ENCODE measurements at regions not wholly inside any gene's neighbourhood (a gene's known extent, or its start where the extent isn't known, plus 50 kb on each side); places are given as distances from the start of the nearest gene placed in this dataset.

DNA sequence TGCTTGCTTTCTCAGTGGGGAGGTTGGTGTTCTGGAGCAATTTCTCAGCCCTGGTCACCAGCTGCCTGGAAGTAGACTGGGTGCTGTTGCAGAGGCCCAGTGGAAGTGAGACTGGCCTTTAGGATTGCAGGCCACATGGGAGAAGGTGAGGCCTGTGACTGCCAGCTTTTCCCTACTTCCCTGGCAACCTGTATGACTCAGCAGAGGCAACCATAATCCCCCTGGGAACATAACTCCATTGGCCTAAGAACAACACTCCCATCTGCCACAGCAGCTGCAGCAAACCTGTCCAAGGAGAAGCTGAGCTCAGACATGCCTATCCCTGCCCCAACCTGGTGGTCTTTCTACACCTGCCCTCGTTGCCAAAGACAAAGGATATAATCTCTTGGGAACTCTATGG, 473.5 kb upstream of the SPTLC3 start:
- Histone ChIP-seq H3K4me3 (ENCODE audit: low read depth in 1 of 3, low read length in 3 of 3) (no peak overlapping the region), H3K27ac (ENCODE audit: low read depth in 1 of 2, low read length in 2 of 2) (no peak overlapping the region), H3K36me3 (ENCODE audit: control insufficient read depth in 4 of 4, insufficient read depth in 3 of 4, low read depth in 1 of 4, low read length in 3 of 4) (no peaks in the 10 kb centered on the region), H3K4me1 (ENCODE audit: control insufficient read depth in 4 of 4, insufficient read depth in 4 of 4, low read length in 3 of 4) (no peaks in the 10 kb centered on the region), H3K27me3 (ENCODE audit: control insufficient read depth in 4 of 4, insufficient read depth in 4 of 4, low read length in 3 of 4) (peaks cover 0 to 4% (median 0%) of the 10 kb centered on the region in 4 donors), H3K9ac (ENCODE audit: low read depth in 1 of 2, low read length in 2 of 2) (no peak overlapping the region), H3K9me3 (ENCODE audit: control insufficient read depth in 4 of 4, low read length in 3 of 4) (no peaks in the 10 kb centered on the region)
- DNase-seq (ENCODE audit: low spot score), result no peak
- TF ChIP-seq RXRA (IDR thresholded peaks at IDR 0.05) (no peak), EGR1 (IDR thresholded peaks at IDR 0.05; ENCODE audit: low read depth in 2 of 2) (no peak), FOXA2 (IDR thresholded peaks at IDR 0.05) (no peak)
- TF ChIP-seq, protein P1, sequence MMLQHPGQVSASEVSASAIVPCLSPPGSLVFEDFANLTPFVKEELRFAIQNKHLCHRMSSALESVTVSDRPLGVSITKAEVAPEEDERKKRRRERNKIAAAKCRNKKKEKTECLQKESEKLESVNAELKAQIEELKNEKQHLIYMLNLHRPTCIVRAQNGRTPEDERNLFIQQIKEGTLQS (IDR thresholded peaks at IDR 0.05), result no peak
- TF ChIP-seq, protein P2, sequence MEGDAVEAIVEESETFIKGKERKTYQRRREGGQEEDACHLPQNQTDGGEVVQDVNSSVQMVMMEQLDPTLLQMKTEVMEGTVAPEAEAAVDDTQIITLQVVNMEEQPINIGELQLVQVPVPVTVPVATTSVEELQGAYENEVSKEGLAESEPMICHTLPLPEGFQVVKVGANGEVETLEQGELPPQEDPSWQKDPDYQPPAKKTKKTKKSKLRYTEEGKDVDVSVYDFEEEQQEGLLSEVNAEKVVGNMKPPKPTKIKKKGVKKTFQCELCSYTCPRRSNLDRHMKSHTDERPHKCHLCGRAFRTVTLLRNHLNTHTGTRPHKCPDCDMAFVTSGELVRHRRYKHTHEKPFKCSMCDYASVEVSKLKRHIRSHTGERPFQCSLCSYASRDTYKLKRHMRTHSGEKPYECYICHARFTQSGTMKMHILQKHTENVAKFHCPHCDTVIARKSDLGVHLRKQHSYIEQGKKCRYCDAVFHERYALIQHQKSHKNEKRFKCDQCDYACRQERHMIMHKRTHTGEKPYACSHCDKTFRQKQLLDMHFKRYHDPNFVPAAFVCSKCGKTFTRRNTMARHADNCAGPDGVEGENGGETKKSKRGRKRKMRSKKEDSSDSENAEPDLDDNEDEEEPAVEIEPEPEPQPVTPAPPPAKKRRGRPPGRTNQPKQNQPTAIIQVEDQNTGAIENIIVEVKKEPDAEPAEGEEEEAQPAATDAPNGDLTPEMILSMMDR (IDR thresholded peaks at IDR 0.05; ENCODE audit: low read depth, low read length, missing input control), result no peak
- WGBS, result 20% methylated on average over 1 of the region's 1 CpG

DNA sequence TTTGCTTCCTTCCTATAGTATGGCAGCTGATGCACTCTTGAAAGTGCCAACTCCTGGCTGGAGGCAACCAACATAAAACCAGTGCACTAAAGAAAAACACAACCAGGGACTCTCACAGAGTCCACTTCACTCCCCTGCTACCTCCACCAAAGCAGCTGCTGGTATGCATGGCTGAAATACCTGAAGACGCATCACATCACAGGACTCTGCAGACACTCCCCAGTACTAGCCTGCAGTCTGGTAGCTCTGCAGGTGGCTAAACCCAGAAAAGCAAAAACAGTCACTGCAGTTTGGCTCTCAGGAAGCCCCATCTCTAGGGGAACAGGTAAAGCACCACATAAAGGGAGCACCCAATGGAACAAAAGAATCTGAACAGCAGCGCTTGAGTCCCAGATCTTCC, 473.0 kb upstream of the SPTLC3 start:
- 88% methylated on average over 2 of the region's 2 CpGs for WGBS
- DNase-seq (ENCODE audit: low spot score), result no peak
- peaks cover 0 to 4% (median 0%) of the 10 kb centered on the region in 4 donors for H3K27me3 ChIP-seq (ENCODE audit: control insufficient read depth in 4 of 4, insufficient read depth in 4 of 4, low read length in 3 of 4)
- H3K27ac ChIP-seq (ENCODE audit: low read depth in 1 of 2, low read length in 2 of 2), result no peak overlapping the region
- no peaks in the 10 kb centered on the region for H3K36me3 ChIP-seq (ENCODE audit: control insufficient read depth in 4 of 4, insufficient read depth in 3 of 4, low read depth in 1 of 4, low read length in 3 of 4)
- TF ChIP-seq NR2F2 (IDR thresholded peaks at IDR 0.05) (no peak), HNF4G (IDR thresholded peaks at IDR 0.05) (no peak), GABPA (IDR thresholded peaks at IDR 0.05 in 1 of 2, conservative IDR thresholded peaks at IDR 0.05 in 1 of 2) (no peak), RXRA (IDR thresholded peaks at IDR 0.05) (no peak), HNF4A (conservative IDR thresholded peaks at IDR 0.05) (no peak), FOXA2 (IDR thresholded peaks at IDR 0.05) (no peak), RAD21 (IDR thresholded peaks at IDR 0.05) (no peak), TAF1 (conservative IDR thresholded peaks at IDR 0.05) (no peak), JUND (IDR thresholded peaks at IDR 0.05) (no peak), EGR1 (IDR thresholded peaks at IDR 0.05; ENCODE audit: low read depth in 2 of 2) (no peak), SP1 (IDR thresholded peaks at IDR 0.05) (no peak), YY1 (IDR thresholded peaks at IDR 0.05) (no peak), FOXA1 (IDR thresholded peaks at IDR 0.05) (no peak)
- TF ChIP-seq, protein P1 (IDR thresholded peaks at IDR 0.05), result no peak
- TF ChIP-seq, protein P3, sequence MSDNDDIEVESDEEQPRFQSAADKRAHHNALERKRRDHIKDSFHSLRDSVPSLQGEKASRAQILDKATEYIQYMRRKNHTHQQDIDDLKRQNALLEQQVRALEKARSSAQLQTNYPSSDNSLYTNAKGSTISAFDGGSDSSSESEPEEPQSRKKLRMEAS (IDR thresholded peaks at IDR 0.05), result no peak
- TF ChIP-seq, protein P4, sequence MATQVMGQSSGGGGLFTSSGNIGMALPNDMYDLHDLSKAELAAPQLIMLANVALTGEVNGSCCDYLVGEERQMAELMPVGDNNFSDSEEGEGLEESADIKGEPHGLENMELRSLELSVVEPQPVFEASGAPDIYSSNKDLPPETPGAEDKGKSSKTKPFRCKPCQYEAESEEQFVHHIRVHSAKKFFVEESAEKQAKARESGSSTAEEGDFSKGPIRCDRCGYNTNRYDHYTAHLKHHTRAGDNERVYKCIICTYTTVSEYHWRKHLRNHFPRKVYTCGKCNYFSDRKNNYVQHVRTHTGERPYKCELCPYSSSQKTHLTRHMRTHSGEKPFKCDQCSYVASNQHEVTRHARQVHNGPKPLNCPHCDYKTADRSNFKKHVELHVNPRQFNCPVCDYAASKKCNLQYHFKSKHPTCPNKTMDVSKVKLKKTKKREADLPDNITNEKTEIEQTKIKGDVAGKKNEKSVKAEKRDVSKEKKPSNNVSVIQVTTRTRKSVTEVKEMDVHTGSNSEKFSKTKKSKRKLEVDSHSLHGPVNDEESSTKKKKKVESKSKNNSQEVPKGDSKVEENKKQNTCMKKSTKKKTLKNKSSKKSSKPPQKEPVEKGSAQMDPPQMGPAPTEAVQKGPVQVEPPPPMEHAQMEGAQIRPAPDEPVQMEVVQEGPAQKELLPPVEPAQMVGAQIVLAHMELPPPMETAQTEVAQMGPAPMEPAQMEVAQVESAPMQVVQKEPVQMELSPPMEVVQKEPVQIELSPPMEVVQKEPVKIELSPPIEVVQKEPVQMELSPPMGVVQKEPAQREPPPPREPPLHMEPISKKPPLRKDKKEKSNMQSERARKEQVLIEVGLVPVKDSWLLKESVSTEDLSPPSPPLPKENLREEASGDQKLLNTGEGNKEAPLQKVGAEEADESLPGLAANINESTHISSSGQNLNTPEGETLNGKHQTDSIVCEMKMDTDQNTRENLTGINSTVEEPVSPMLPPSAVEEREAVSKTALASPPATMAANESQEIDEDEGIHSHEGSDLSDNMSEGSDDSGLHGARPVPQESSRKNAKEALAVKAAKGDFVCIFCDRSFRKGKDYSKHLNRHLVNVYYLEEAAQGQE (IDR thresholded peaks at IDR 0.05), result no peak
- TF ChIP-seq, protein P2 (IDR thresholded peaks at IDR 0.05; ENCODE audit: low read depth, low read length, missing input control), result no peak
- TF ChIP-seq, protein P5, sequence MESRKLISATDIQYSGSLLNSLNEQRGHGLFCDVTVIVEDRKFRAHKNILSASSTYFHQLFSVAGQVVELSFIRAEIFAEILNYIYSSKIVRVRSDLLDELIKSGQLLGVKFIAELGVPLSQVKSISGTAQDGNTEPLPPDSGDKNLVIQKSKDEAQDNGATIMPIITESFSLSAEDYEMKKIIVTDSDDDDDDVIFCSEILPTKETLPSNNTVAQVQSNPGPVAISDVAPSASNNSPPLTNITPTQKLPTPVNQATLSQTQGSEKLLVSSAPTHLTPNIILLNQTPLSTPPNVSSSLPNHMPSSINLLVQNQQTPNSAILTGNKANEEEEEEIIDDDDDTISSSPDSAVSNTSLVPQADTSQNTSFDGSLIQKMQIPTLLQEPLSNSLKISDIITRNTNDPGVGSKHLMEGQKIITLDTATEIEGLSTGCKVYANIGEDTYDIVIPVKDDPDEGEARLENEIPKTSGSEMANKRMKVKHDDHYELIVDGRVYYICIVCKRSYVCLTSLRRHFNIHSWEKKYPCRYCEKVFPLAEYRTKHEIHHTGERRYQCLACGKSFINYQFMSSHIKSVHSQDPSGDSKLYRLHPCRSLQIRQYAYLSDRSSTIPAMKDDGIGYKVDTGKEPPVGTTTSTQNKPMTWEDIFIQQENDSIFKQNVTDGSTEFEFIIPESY (IDR thresholded peaks at IDR 0.05), result no peak
- H3K9me3 ChIP-seq (ENCODE audit: control insufficient read depth in 4 of 4, low read length in 3 of 4), result no peaks in the 10 kb centered on the region
- no peak overlapping the region for H3K4me3 ChIP-seq (ENCODE audit: low read depth in 1 of 3, low read length in 3 of 3)
- no peak overlapping the region for H3K9ac ChIP-seq (ENCODE audit: low read depth in 1 of 2, low read length in 2 of 2)
- no peaks in the 10 kb centered on the region for H3K4me1 ChIP-seq (ENCODE audit: control insufficient read depth in 4 of 4, insufficient read depth in 4 of 4, low read length in 3 of 4)
